IPS DF 19.7 (cell line): ENCODE measurements at regions not wholly inside any gene's neighbourhood (a gene's known extent, or its start where the extent isn't known, plus 50 kb on each side); places are given as distances from the start of the nearest gene placed in this dataset.
A peak's percentile ranks its signal among the peaks of the same experiment; 100 is the strongest.
"Not testable (repeated sequence)": the region's sequence is repeated elsewhere in the genome, so short reads cannot be mapped to it uniquely, and the experiment has no call there.

ENCODE experiments used
- DNase-seq: peaks from one replicate; pipeline ENCODE4 v3.0.0-alpha.2; 2013; ENCODE audit warnings: low read depth, low spot score

- DNase-seq: no peak
Measured at GRCh38 chr16:17557949-17558348, 87.2 kb upstream of the XYLT1 start.

GRCh38 chr16:17557480-17557879 is 86.7 kb upstream of the XYLT1 start:
- DNase-seq: no peak

GRCh38 chr16:17556276-17557052 is 85.7 kb upstream of the XYLT1 start:
- no peak for DNase-seq

GRCh38 chr16:17555176-17555575 is 84.4 kb upstream of the XYLT1 start:
- DNase-seq: no peak

GRCh38 chr16:17552351-17552750 is 81.6 kb upstream of the XYLT1 start:
- no peak for DNase-seq

- DNase-seq: not testable (repeated sequence)
Measured at GRCh38 chr16:17551682-17552081, 80.9 kb upstream of the XYLT1 start.

GRCh38 chr16:17548825-17549224 is 78.1 kb upstream of the XYLT1 start:
- DNase-seq: no peak

GRCh38 chr16:17544785-17545184 is 74.0 kb upstream of the XYLT1 start:
- DNase-seq: peak; percentile 15

GRCh38 chr16:17544304-17544703 is 73.5 kb upstream of the XYLT1 start:
- no peak for DNase-seq

GRCh38 chr16:17543073-17543472 is 72.3 kb upstream of the XYLT1 start:
- DNase-seq: no peak

GRCh38 chr16:17541324-17541723 is 70.6 kb upstream of the XYLT1 start:
- no peak for DNase-seq

GRCh38 chr16:17538927-17539326 is 68.2 kb upstream of the XYLT1 start:
- no peak for DNase-seq

GRCh38 chr16:17532338-17532995 is 61.7 kb upstream of the XYLT1 start:
- no peak for DNase-seq

- DNase-seq: no peak
Measured at GRCh38 chr16:17529982-17530760, 59.4 kb upstream of the XYLT1 start.

GRCh38 chr16:17526956-17527937 is 56.5 kb upstream of the XYLT1 start:
- DNase-seq: no peak

- DNase-seq: no peak
Measured at GRCh38 chr16:17524656-17525055, 53.9 kb upstream of the XYLT1 start.

- no peak for DNase-seq
Measured at GRCh38 chr16:17520561-17520960, 49.8 kb upstream of the XYLT1 start.
